Hematopoietic multipotent progenitor cell (in vitro differentiated cells): ENCODE measurements at regions not wholly inside any gene's neighbourhood (a gene's known extent, or its start where the extent isn't known, plus 50 kb on each side); places are given as distances from the start of the nearest gene placed in this dataset.
"Not testable (repeated sequence)": the region's sequence is repeated elsewhere in the genome, so short reads cannot be mapped to it uniquely, and the experiment has no call there.

Experiments
- DNase-seq, 3 donors: peaks; one replicate each; pipeline ENCODE4 v3.0.0-alpha.2; 2011 to 2015; ENCODE audit warnings: low read depth in 2 of 3, low spot score in 2 of 3

- DNase-seq = no peak
Observed at GRCh38 chr3:174442302-174442682, 416.8 kb upstream of the NAALADL2 start.

DNA sequence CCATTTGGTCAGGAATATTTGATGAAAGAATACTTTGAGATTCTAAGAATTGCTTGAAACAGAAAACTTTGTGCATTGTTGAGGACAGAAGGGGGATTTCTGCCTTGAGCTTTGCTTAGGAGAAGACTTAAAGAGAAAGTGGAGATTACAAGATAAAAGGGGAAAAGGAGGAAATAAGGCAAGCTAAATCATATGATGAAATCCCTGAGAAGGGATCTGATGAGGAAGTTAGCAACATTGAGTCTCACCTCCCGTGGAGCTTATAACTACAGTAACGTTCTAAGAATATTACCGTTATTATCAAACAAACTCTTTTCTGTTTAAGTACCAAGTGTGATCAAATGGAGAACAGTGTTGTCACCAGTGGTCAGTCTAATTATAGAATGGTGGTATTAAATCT is 414.7 kb upstream of the NAALADL2 start:
- DNase-seq = no peak

- no peak for DNase-seq
Observed at GRCh38 chr3:174457758-174458157, 401.4 kb upstream of the NAALADL2 start.

DNA sequence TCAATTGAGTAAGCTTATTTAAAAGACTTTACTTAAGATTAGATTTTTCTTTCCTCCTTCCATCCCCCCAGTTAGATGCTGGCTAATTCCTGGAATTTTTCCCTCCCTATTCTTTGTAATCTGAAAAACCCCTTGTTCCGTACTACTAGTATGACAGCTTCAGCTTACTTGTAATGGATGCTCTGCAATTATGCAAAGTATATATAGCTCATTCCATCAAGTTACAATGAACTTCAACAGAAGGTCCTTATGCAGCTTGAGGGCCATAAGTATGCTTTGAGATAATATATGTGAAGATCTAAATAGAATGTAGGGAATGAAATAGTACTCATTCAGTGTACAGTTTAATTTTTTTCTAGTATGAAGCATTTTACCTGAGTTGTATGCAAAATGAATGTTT is 398.3 kb upstream of the NAALADL2 start:
- no peak for DNase-seq

GRCh38 chr3:174462916-174463315 is 396.2 kb upstream of the NAALADL2 start:
- no peak for DNase-seq

DNA sequence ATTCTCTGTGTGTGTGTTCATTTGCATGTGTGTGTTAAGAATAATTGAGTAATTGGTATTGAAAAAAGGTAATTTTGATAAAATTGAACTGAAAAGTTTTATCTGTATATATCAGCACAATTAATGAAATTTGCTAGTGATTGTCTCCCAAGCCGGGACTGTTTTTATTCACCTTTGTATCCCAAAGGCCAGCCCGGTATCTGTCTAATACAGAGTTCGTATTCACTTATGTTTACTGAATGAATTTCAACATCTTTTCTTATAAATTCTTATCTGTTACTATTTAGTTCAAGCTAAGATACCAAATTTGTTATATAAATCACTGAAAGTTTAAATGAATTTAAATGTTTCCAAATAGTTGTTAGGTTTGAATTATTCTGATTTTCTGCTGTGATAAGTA is 394.0 kb upstream of the NAALADL2 start:
- DNase-seq = no peak

GRCh38 chr3:174466471-174467054 is 392.6 kb upstream of the NAALADL2 start:
- DNase-seq = no peak

- DNase-seq = no peak
Observed at GRCh38 chr3:174477491-174477890, 381.6 kb upstream of the NAALADL2 start.

GRCh38 chr3:174480767-174481166 is 378.4 kb upstream of the NAALADL2 start:
- DNase-seq = no peak

- DNase-seq = no peak
Observed at GRCh38 chr3:174482541-174482940, 376.6 kb upstream of the NAALADL2 start.

DNA sequence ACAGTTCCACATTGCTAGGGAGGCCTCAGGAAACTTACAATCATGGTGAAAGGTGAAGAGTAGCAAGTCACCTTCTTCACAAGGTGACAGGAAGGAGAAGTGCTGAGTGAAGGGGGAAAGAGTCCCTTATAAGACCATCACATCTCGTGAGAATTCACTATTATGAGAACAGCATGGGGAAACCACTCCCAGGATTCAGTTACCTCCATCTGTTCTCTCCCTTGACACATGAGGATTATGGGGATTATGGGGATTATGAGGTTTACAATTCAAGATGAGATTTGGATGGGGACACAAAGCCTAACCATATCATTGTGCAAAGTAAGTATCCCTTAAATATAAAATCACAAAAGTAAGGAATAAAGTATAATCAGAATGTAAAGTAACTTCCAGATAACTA is 375.9 kb upstream of the NAALADL2 start:
- no peak for DNase-seq

- DNase-seq = not testable (repeated sequence)
Observed at GRCh38 chr3:174483856-174484255, 375.3 kb upstream of the NAALADL2 start.

DNA sequence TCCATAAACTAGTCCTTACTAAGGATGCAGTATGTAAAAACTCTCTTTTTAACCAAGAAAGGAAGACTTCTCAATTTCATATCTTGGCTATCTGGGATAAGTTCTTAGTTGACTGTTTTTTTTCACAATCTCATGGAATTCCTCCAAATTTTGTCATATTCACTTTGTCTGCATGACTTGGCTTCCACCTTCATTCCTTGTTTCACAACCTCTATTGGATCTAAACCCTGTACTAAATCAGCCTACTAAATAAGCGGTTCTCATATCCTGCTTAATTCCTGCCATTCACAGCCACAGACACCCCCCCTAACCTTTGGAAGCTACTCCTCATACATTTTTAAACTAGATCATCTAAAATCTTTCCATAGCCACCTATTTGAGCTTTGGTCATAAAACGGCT is 370.6 kb upstream of the NAALADL2 start:
- no peak for DNase-seq

- peak in 1 of 3 donors; percentile 1 for DNase-seq
Observed at GRCh38 chr3:174495311-174495710, 363.8 kb upstream of the NAALADL2 start.

- DNase-seq = no peak
Observed at GRCh38 chr3:174495928-174496327, 363.2 kb upstream of the NAALADL2 start.

DNA sequence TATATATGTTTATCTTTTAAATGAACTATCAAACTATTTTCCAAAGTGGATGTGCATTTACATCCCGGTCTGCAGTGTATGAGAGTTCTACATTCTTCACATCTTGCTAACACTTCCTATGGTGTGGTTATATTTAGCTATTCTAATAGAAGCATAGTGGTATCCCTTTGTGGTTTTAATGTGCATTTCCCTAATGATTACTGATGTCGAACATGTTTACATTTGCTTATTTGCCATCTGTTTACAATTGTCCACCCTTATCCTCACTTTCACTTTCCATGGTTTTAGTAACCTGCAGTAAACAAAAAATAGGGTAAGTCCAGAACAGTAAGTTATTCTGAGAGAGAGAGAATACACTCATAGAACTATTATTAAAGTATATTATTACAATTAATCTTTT is 360.5 kb upstream of the NAALADL2 start:
- DNase-seq = no peak

GRCh38 chr3:174505266-174505665 is 353.9 kb upstream of the NAALADL2 start:
- DNase-seq = no peak

DNA sequence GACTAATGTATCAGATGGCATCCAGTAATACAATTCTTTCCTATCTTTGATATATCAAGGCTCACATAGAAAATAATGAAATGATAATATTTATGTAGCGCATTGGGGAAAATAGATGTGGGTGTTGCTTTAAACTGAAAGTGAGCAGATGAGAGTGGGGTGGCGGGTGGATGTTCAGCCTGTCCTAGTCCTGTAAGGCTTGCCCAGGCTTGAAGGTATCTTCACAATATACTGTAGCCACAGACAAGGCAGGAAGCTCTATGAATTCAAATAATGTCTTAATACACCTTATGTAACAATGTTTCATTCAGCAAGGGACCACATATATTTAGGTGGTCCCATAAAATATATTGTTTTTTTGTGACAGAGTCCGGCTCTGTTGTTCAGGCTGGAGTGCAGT is 334.9 kb upstream of the NAALADL2 start:
- DNase-seq = no peak

GRCh38 chr3:174529298-174529697 is 329.8 kb upstream of the NAALADL2 start:
- no peak for DNase-seq

- DNase-seq = no peak
Observed at GRCh38 chr3:174531262-174531982, 327.7 kb upstream of the NAALADL2 start.

DNA sequence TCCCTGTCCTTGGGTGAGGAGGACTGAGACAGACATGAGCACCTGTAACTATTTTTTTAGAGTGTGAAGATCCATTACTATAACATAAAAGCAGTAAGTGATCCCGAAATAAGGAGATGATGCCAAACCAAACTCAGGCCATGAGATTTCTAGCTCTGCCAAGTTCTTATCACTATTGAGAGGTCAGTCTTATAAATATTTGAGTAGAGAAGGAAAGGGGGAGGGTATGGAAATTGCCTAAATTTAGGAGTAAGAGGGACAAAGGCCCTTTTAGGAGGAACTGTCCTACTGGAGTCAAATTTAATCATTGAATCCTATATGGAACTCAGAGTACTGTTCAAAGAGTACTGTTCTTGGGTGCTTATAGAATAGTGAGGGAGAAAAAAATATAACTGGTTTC is 326.9 kb upstream of the NAALADL2 start:
- DNase-seq = no peak

- no peak for DNase-seq
Observed at GRCh38 chr3:174532776-174533175, 326.4 kb upstream of the NAALADL2 start.

DNA sequence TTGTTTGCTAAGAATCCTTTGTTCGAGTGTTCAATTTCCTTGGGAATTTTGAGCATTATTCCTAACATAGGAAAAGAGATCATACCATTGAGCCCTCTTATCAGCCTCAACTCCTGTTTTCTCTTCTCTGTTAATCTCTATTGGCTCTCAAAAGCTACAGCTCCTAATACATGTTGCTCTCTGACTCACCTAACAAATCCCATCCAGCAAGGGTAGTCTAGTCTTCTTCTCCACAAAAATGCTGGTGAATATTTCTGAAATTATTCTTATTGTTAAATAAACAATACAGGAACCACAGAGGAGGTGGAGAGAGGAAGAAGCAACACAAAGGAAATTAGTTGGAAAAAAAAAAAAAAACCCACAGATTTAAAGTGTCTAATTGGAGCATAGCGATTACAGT is 325.8 kb upstream of the NAALADL2 start:
- DNase-seq = no peak
